A673 (cell line): ENCODE measurements at regions not wholly inside any gene's neighbourhood (a gene's known extent, or its start where the extent isn't known, plus 50 kb on each side); places are given as distances from the start of the nearest gene placed in this dataset.

ENCODE experiments used
- EZH2 ChIP-seq: fragments of 200-600 bp; sonication (generic); IDR thresholded peaks from 2 replicates; pipeline ENCODE4 v1.6.1; 2017; ENCODE audit warnings: borderline replicate concordance, low read depth, mild to moderate bottlenecking, mixed read lengths, antibody characterized with exemption, low read length; ENCODE audit not compliant: poor library complexity, severe bottlenecking
- TF ChIP-seq, protein P1 (sequence below): fragments of 300-800, 200-600 bp; sonication (generic); conservative IDR thresholded peaks from 2 replicates; pipeline ENCODE4 v1.5.1; 2017; ENCODE audit warnings: low read depth, mild to moderate bottlenecking, antibody characterized with exemption, low read length, moderate library complexity, mixed read lengths

- TF ChIP-seq EZH2: no peak
- TF ChIP-seq, protein P1, sequence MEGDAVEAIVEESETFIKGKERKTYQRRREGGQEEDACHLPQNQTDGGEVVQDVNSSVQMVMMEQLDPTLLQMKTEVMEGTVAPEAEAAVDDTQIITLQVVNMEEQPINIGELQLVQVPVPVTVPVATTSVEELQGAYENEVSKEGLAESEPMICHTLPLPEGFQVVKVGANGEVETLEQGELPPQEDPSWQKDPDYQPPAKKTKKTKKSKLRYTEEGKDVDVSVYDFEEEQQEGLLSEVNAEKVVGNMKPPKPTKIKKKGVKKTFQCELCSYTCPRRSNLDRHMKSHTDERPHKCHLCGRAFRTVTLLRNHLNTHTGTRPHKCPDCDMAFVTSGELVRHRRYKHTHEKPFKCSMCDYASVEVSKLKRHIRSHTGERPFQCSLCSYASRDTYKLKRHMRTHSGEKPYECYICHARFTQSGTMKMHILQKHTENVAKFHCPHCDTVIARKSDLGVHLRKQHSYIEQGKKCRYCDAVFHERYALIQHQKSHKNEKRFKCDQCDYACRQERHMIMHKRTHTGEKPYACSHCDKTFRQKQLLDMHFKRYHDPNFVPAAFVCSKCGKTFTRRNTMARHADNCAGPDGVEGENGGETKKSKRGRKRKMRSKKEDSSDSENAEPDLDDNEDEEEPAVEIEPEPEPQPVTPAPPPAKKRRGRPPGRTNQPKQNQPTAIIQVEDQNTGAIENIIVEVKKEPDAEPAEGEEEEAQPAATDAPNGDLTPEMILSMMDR: no peak
Measured at GRCh38 chr3:107068980-107069379, 308.3 kb upstream of the CCDC54 start.
